T-cell (primary cell): ENCODE measurements at regions not wholly inside any gene's neighbourhood (a gene's known extent, or its start where the extent isn't known, plus 50 kb on each side); places are given as distances from the start of the nearest gene placed in this dataset.

Experiments used
- ATAC-seq, 4 experiments: fragments of 200-7000 bp in 3 of 4; fragments of 150-1000 bp in 1 of 4; cut with Tn5 transposase; replicated peaks in 1 of 4; 1 replicate in 3 of 4; 2 replicates in 1 of 4; pipeline ENCODE4 v1.10.0; 2021; ENCODE audit warnings: moderate library complexity in 3 of 4, mild to moderate bottlenecking in 2 of 4, moderate number of reproducible peaks in 1 of 4
- CTCF ChIA-PET, 2 donors: fragments of 300-600 bp; sonication (Branson Sonifier 250); formaldehyde crosslinking; loops; one replicate each; lab custom pipeline; 2022; ENCODE audit warnings: antibody characterized with exemption in 2 of 2; lab: Charles Lee
- POLR2A ChIA-PET, 2 donors: fragments of 300-600 bp; sonication (Branson Sonifier 250); formaldehyde crosslinking; loops; one replicate each; lab custom pipeline; 2022; ENCODE audit warnings: antibody characterized with exemption in 2 of 2; lab: Charles Lee
- DNase-seq, 35 experiments: peaks; one replicate each; pipeline versions ENCODE4 v3.0.0 to v3.0.0-alpha.2; 2013 to 2023
- H3K27ac ChIP-seq: one replicate; pipeline ENCODE4 v1.5.1; 2013; ENCODE audit warnings: low read length
- H3K27me3 ChIP-seq, 2 experiments: replicated peaks in 1 of 2; 1 replicate in 1 of 2; 2 replicates in 1 of 2; pipeline versions ENCODE4 v1.6.1 to v1.7.0; 2013; ENCODE audit warnings: low read length in 1 of 2, mixed read lengths in 1 of 2; ENCODE audit not compliant: control insufficient read depth in 2 of 2, insufficient read depth in 2 of 2; ENCODE audit errors: extremely low read depth in 1 of 2
- H3K36me3 ChIP-seq, 2 donors: 1 replicate in 1 of 2; 2 replicates in 1 of 2; pipeline versions ENCODE4 v1.6.1 to v1.7.0; 2013; ENCODE audit warnings: low read length in 1 of 2; ENCODE audit not compliant: control insufficient read depth in 2 of 2, insufficient read depth in 1 of 2; ENCODE audit errors: extremely low read depth in 1 of 2
- H3K4me1 ChIP-seq, 2 experiments: 1 replicate in 1 of 2; 2 replicates in 1 of 2; pipeline versions ENCODE4 v1.6.1 to v1.7.0; 2013; ENCODE audit warnings: low read length in 2 of 2, mixed read lengths in 1 of 2; ENCODE audit not compliant: insufficient read depth in 2 of 2, control insufficient read depth in 1 of 2; ENCODE audit errors: extremely low read depth in 1 of 2
- H3K4me3 ChIP-seq, 2 donors: 1 replicate in 1 of 2; 2 replicates in 1 of 2; pipeline versions ENCODE4 v1.5.1 to v1.7.0; 2013; ENCODE audit warnings: mild to moderate bottlenecking in 2 of 2, low read length in 1 of 2, moderate library complexity in 1 of 2; ENCODE audit not compliant: control insufficient read depth in 1 of 2; ENCODE audit errors: extremely low read depth in 1 of 2
- H3K9me3 ChIP-seq: 2 replicates; pipeline ENCODE4 v1.7.0; 2013
- H3K27ac Mint-ChIP-seq, 2 donors: one replicate each; pipeline ENCODE4 v1.8.0; 2020 to 2021; ENCODE audit warnings: mild to moderate bottlenecking in 2 of 2, mixed read lengths in 2 of 2
- H3K27me3 Mint-ChIP-seq, 2 donors: one replicate each; pipeline ENCODE4 v1.8.0; 2021 to 2022; ENCODE audit warnings: mixed read lengths in 2 of 2
- H3K36me3 Mint-ChIP-seq: one replicate; pipeline ENCODE4 v1.8.0; 2021; ENCODE audit warnings: mixed read lengths
- H3K4me1 Mint-ChIP-seq, 3 donors: one replicate each; pipeline ENCODE4 v1.8.0; 2020 to 2022; ENCODE audit warnings: mixed read lengths in 3 of 3, mild to moderate bottlenecking in 1 of 3
- H3K4me3 Mint-ChIP-seq, 3 donors: one replicate each; pipeline ENCODE4 v1.8.0; 2020 to 2022; ENCODE audit warnings: mild to moderate bottlenecking in 3 of 3, mixed read lengths in 3 of 3, moderate library complexity in 3 of 3
- H3K9me3 Mint-ChIP-seq, 3 donors: one replicate each; pipeline ENCODE4 v1.8.0; 2020 to 2022; ENCODE audit warnings: mixed read lengths in 3 of 3
- WGBS: methylation state at CpG from one replicate; pipeline ENCODE4 v1.1.5; 2013; ENCODE audit warnings: missing lambda C conversion rate; ENCODE audit not compliant: insufficient coverage; 5-methylcytosine and 5-hydroxymethylcytosine counted together

GRCh38 chr12:19744705-19745218 is 305.5 kb downstream of the AEBP2 start:
- no peaks in the 10 kb centered on the region for H3K36me3 ChIP-seq
- no peaks in the 10 kb centered on the region for H3K9me3 ChIP-seq
- no peaks in the 10 kb centered on the region for H3K4me1 ChIP-seq
- ATAC-seq, result peak in 1 of 4 experiments; percentile 52
- CTCF ChIA-PET, result no interaction called here
- Mint-ChIP-seq H3K27me3 (no peaks in the 10 kb centered on the region), H3K4me1 (peaks cover 0 to 6% (median 5%) of the 10 kb centered on the region in 3 donors), H3K4me3 (no peak overlapping the region), H3K9me3 (no peaks in the 10 kb centered on the region), H3K36me3 (no peaks in the 10 kb centered on the region), H3K27ac (no peak overlapping the region)
- POLR2A ChIA-PET, result no interaction called here
- no peak overlapping the region for H3K4me3 ChIP-seq
- H3K27ac ChIP-seq, result no peak overlapping the region
- no peaks in the 10 kb centered on the region for H3K27me3 ChIP-seq
- no CpG with 5 or more reads among the region's 4 CpGs for WGBS
- DNase-seq, result peak in 1 of 35 experiments; percentile 4

- CTCF ChIA-PET, result no interaction called here
- H3K4me3 Mint-ChIP-seq, result no peak overlapping the region
- H3K36me3 Mint-ChIP-seq, result no peaks in the 10 kb centered on the region
- Histone ChIP-seq H3K4me3 (no peak overlapping the region), H3K27ac (no peak overlapping the region), H3K36me3 (no peaks in the 10 kb centered on the region), H3K4me1 (no peaks in the 10 kb centered on the region), H3K27me3 (no peaks in the 10 kb centered on the region), H3K9me3 (no peaks in the 10 kb centered on the region)
- peaks cover 0 to 6% (median 5%) of the 10 kb centered on the region in 3 donors for H3K4me1 Mint-ChIP-seq
- no CpG with 5 or more reads among the region's 4 CpGs for WGBS
- no peak overlapping the region for H3K27ac Mint-ChIP-seq
- POLR2A ChIA-PET, result no interaction called here
- peaks cover 0 to 7% (median 4%) of the 10 kb centered on the region in 3 donors for H3K9me3 Mint-ChIP-seq
- ATAC-seq (no peak), DNase-seq (no peak)
- H3K27me3 Mint-ChIP-seq, result no peaks in the 10 kb centered on the region
These were observed 307.2 kb downstream of the AEBP2 start for GRCh38 chr12:19746471-19746870.

- ChIA-PET POLR2A (interaction anchor here in 1 of 2 donors (0.6 kb wide), 1 partner anchor 411 kb away, joined by 3 read pairs; no protein-coding TSS in a partner anchor), CTCF (interaction anchor here in 1 of 2 donors (0.8 kb wide), 1 partner anchor 40 kb away, joined by 3 read pairs; no protein-coding TSS in a partner anchor)
- H3K27ac ChIP-seq, result no peak overlapping the region
- no peak for ATAC-seq
- H3K4me3 Mint-ChIP-seq, result no peak overlapping the region
- no peaks in the 10 kb centered on the region for H3K36me3 Mint-ChIP-seq
- no peaks in the 10 kb centered on the region for H3K36me3 ChIP-seq
- no peaks in the 10 kb centered on the region for H3K27me3 Mint-ChIP-seq
- no peaks in the 10 kb centered on the region for H3K9me3 ChIP-seq
- DNase-seq, result no peak
- peaks cover 15 to 24% (median 20%) of the 10 kb centered on the region in 3 donors for H3K9me3 Mint-ChIP-seq
- no peaks in the 10 kb centered on the region for H3K27me3 ChIP-seq
- no peaks in the 10 kb centered on the region for H3K4me1 ChIP-seq
- no CpG with 5 or more reads among the region's 7 CpGs for WGBS
- peaks cover 0 to 1% (median 1%) of the 10 kb centered on the region in 3 donors for H3K4me1 Mint-ChIP-seq
- H3K27ac Mint-ChIP-seq, result no peak overlapping the region
- H3K4me3 ChIP-seq, result no peak overlapping the region
These were observed 310.7 kb downstream of the AEBP2 start for GRCh38 chr12:19749906-19750574.

- POLR2A ChIA-PET, result no interaction called here
- no peak overlapping the region for H3K4me3 ChIP-seq
- no peak overlapping the region for H3K27ac ChIP-seq
- H3K27me3 Mint-ChIP-seq, result no peaks in the 10 kb centered on the region
- H3K4me1 ChIP-seq, result no peaks in the 10 kb centered on the region
- H3K9me3 Mint-ChIP-seq, result peaks cover 15 to 24% (median 20%) of the 10 kb centered on the region in 3 donors
- no peaks in the 10 kb centered on the region for H3K9me3 ChIP-seq
- no peaks in the 10 kb centered on the region for H3K36me3 ChIP-seq
- no peak overlapping the region for H3K4me3 Mint-ChIP-seq
- H3K27me3 ChIP-seq, result no peaks in the 10 kb centered on the region
- WGBS, result no CpG with 5 or more reads among the region's 1 CpG
- H3K27ac Mint-ChIP-seq, result no peak overlapping the region
- no peaks in the 10 kb centered on the region for H3K4me1 Mint-ChIP-seq
- H3K36me3 Mint-ChIP-seq, result no peaks in the 10 kb centered on the region
- ATAC-seq, result no peak
- CTCF ChIA-PET, result interaction anchor here in 1 of 2 donors (0.5 kb wide), 1 partner anchor 9 kb away, joined by 3 read pairs; no protein-coding TSS in a partner anchor
- no peak for DNase-seq
These were observed 311.8 kb downstream of the AEBP2 start for GRCh38 chr12:19751078-19751477.

GRCh38 chr12:19752712-19753111 is 313.4 kb downstream of the AEBP2 start:
- Histone ChIP-seq H3K27ac (no peak overlapping the region), H3K9me3 (no peaks in the 10 kb centered on the region), H3K36me3 (no peaks in the 10 kb centered on the region), H3K4me3 (no peak overlapping the region), H3K4me1 (no peaks in the 10 kb centered on the region), H3K27me3 (no peaks in the 10 kb centered on the region)
- POLR2A ChIA-PET, result no interaction called here
- ATAC-seq, result no peak
- peaks cover 15 to 24% (median 20%) of the 10 kb centered on the region in 3 donors for H3K9me3 Mint-ChIP-seq
- CTCF ChIA-PET, result no interaction called here
- H3K4me1 Mint-ChIP-seq, result no peaks in the 10 kb centered on the region
- WGBS, result no CpG with 5 or more reads among the region's 3 CpGs
- no peaks in the 10 kb centered on the region for H3K36me3 Mint-ChIP-seq
- H3K27ac Mint-ChIP-seq, result no peak overlapping the region
- no peak overlapping the region for H3K4me3 Mint-ChIP-seq
- H3K27me3 Mint-ChIP-seq, result no peaks in the 10 kb centered on the region
- no peak for DNase-seq

DNA sequence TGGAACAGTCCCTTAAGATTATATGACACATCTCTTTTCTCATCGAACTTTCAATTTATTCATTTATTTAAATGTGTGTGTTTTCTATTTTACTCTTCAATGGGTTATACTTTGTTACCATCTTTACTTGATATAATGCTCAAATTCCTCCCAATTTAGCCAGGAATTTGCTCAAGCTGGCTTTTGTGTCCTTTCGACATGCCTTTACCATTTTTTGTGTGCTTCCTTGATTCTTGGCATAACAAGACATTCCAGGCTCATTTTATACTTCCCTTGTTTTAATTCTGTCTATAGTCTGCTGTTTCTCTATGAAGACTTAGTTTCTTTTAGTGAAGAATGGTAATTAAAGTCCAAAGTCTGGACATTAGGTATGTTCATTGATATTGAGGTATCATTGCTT is 315.8 kb downstream of the AEBP2 start:
- ATAC-seq (no peak), DNase-seq (no peak)
- Histone ChIP-seq H3K9me3 (no peaks in the 10 kb centered on the region), H3K36me3 (no peaks in the 10 kb centered on the region), H3K27me3 (peaks cover 0 to 3% of the 10 kb centered on the region in 2 experiments), H3K4me3 (no peak overlapping the region), H3K4me1 (no peaks in the 10 kb centered on the region), H3K27ac (no peak overlapping the region)
- H3K36me3 Mint-ChIP-seq, result no peaks in the 10 kb centered on the region
- ChIA-PET POLR2A (no interaction called here), CTCF (no interaction called here)
- H3K27me3 Mint-ChIP-seq, result no peaks in the 10 kb centered on the region
- H3K4me3 Mint-ChIP-seq, result no peak overlapping the region
- 80% methylated on average over 1 of the region's 2 CpGs for WGBS
- H3K9me3 Mint-ChIP-seq, result peaks cover 15 to 24% (median 20%) of the 10 kb centered on the region in 3 donors
- no peak overlapping the region for H3K27ac Mint-ChIP-seq
- H3K4me1 Mint-ChIP-seq, result no peaks in the 10 kb centered on the region
